CD4-positive, alpha-beta T cell treated with Interleukin-17A for 4 hours (primary cell): ENCODE measurements at regions not wholly inside any gene's neighbourhood (a gene's known extent, or its start where the extent isn't known, plus 50 kb on each side); places are given as distances from the start of the nearest gene placed in this dataset.
"Not testable (repeated sequence)": the region's sequence is repeated elsewhere in the genome, so short reads cannot be mapped to it uniquely, and the experiment has no call there.

ENCODE experiments used
- DNase-seq: peaks from one replicate; pipeline ENCODE4 v3.0.0-alpha.2; 2020; ENCODE audit warnings: mixed read lengths

DNA sequence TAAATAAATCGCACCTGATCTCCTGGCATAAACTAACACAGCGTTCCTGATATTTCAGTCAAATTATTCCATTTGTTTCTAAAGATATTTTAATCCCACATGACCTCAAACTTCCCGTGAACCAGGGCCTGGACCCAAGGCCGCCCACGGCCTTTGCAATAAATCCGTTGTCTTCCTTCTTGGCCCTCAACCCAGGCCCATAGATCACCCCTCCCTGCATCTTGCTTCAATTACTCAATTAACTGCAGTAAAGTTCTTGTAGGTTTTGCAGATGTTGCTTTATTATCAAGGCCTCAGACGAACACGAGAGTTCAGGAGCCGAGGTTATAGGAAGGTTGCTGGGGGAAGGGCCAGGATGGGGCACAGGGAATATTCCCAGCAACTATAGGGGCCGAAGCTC is 249.4 kb downstream of the RAB11FIP2 start:
- no peak for DNase-seq

DNA sequence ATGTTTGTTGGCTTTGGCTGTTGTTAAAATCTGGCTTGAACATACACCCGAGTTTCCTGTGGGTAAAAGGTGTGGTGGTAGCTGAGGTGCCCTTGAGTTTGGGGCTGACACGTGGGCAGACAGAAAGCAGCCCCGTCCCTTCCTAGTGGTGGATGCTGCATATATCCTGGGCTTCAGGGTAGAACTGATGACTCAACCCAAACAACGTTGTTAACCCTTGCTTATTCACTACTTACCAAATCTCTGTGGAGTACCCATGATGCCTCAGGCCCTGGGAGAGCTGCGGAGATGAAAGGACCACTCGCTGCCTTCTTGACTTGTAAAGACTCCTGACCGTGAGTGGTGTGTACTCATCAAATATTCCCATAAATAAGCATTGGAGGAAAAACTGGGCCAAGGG is 245.1 kb downstream of the RAB11FIP2 start:
- no peak for DNase-seq

DNA sequence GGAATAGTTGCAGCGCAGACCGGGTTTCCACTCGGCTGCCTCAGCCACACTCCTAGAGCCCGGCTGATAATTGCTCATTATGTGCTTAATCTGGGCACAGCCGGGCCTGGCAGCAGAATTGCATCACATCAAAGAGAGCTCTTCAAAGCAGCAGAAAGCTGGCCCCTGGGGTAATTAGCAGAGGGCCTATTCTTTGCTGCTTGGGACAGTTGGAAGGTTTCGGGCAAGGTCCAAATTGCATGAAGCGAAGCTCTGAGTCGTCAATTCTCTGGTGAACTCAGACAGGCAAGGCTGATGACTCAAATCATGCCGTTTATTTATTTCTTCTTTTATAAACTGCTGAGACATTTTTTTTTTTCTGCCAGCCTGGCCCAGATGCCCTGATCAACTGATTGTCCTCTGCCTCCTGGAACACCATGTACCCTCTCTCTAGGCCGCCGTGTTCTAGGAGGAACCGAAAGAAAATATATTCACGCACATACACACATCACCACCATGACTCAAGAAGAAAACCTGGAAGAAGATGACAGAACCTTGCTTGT is 242.2 kb downstream of the RAB11FIP2 start:
- no peak for DNase-seq

DNA sequence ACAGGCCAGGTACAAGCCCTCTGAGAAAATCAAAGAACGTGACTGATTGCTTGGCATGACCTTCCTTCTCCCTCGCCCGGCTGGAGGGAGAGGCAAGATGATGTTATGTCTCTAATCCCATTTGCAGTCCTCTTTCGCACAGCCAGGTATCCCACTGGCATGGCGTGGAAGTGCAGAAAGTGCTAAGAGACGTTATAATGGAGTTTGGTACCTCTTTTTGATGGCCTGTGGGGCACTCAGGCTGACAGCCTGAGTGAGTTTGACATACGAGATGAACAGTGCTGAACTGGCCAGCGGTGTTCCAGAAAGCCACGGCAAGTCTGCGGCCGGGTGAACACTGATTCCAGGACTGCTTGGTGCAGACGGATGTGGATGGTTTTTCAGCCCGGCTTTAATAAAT is 241.6 kb downstream of the RAB11FIP2 start:
- DNase-seq: no peak

DNA sequence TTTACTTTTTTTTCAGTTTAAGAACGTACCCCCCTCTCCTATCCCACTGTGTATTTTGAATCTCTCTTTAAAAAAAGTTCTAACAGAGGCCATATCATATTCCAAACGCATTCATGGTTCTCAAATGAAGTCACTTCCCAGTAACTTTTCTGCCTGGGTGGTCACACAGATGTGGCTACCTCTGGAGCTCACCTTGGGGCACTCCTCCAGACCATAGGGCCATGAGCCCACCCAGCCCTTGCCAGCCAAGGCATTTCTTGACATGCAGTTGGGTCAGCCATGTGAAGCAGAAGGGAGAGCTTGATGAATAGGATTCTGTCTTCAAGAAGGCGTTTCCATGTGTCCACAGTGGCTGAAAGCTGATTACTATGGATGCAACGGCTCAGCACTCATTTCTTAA is 239.3 kb downstream of the RAB11FIP2 start:
- no peak for DNase-seq

DNA sequence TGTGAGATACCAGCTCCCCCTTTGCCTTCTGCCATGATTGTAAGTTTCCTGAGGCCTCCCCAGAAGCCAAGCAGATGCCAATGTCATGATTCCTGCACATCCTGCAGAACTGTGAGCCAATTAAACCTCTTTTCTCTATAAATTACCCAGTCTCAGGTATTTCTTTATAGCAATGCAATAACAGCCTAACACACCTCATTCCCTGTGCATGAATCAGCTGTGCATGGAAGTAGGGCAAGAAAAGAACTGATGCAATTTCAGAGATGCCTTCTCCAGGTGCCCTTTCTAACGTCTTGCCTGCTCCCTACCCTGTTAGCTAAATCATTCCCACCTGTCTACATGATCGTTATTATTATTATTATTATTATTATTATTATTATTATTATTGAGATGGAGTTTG is 230.9 kb downstream of the RAB11FIP2 start:
- DNase-seq: not testable (repeated sequence)

DNA sequence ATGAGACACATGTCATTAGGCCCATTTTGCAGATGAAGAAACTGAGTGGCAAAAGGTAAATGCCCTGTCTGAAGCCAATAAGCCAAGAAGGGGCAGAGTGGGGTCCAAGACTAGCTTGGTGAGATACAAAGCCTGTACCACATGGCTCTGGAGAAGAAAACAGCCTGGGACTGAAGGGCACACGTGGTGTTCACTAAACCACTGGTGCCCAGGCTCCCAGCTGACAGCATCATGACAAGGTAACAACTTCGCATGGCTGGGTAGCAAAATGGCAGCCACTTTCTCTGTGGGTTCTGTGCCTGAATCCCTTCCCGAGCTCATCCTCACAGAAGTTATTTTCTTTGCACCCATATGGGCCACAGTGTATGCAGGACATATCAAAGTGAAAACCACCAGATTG is 229.6 kb downstream of the RAB11FIP2 start:
- no peak for DNase-seq

DNA sequence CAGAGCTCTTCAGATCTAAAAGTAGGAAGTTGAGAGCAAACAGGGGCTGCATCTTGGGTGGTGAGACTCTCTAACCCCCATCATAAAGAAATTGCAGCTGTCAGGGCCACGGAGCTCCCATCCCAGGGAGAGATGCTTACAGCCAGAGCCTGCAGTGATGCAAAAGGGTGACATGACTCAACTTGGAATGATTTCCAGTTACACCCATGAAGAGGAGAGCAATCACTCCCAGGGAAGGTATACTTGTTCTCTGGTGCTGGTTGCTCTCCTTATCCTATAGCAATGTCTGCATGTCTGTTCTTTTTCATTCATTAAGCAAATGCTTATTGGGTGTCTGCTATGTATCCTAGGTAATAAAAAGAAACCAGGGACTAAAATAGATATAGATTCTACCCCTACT is 228.0 kb downstream of the RAB11FIP2 start:
- no peak for DNase-seq

DNA sequence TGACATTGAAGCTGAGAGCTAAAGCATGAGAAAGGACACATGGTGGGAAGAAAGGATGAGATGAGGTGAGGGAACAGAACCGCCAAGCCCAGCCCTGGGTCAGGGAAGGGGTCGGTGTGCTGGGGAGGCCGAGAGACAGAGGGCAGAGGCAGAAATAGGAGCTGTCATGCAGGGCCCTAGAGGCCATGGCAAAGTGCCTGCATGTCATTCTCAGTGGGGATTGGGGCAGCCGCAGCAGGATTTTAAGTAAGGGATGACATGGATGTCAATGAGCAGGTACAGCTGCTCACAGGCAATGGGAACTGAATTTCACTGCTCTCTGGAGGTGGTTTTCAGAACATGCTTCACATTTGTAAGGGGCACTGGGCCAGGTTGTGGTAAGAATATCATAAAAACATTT is 227.4 kb downstream of the RAB11FIP2 start:
- DNase-seq: no peak

DNA sequence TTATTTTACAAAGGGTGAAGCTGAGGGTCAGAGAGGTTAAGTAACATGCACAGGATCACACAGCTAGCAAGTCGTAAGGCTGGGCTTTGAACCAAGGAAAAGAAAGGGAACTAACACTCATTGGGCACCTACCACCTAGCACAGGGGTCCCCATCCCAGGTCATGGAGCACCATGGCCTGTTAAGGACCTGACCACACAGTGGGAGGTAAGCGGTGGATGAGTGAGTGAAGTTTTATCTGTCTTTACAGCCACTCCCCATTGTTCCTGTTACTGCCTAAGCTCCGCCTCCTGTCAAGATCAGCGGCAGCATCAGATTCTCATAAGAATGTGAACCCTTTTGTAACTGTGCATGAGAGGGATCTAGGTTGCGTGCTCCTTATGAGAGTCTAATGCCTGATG is 222.8 kb downstream of the RAB11FIP2 start:
- no peak for DNase-seq

DNA sequence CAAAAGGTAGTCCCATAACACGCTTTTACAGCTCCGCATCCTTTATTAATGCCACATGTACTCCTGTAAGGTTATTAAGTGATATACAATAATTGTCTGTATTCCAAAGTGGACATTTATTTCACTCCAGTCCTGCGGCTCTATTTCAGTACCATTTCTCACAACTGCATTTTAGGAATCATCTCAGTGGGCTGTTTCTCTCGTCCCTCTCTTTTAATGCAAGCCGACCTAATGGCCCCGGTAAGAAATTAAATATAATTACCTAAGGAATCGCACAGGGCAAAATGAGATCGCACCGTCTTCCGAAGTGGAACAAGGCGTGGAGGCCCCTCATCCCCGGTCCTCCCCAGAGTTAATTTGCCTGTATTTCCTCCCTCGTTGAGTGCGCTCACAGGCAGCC is 216.5 kb downstream of the RAB11FIP2 start:
- no peak for DNase-seq

DNA sequence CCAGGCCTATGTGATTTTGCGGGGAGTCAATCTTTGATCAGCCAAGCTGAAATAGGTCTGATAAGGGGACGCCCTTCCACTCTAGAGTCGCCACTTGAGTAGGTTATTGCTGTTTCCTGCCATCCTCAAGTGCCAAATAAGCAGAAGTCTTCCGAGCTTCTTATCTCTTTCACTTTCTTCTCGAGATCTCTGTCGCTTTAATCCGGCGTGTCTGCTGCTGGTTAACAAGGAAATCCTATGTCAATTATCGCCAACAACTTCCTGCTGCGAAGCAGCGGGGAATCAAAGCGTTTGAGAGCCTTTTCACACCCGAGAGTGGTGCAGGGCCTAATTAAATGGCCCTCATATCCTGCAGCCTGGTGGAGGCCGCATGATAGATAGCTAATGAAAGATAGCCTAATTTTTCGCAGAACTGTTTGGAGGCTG is 215.9 kb downstream of the RAB11FIP2 start:
- peak; percentile 41 for DNase-seq

DNA sequence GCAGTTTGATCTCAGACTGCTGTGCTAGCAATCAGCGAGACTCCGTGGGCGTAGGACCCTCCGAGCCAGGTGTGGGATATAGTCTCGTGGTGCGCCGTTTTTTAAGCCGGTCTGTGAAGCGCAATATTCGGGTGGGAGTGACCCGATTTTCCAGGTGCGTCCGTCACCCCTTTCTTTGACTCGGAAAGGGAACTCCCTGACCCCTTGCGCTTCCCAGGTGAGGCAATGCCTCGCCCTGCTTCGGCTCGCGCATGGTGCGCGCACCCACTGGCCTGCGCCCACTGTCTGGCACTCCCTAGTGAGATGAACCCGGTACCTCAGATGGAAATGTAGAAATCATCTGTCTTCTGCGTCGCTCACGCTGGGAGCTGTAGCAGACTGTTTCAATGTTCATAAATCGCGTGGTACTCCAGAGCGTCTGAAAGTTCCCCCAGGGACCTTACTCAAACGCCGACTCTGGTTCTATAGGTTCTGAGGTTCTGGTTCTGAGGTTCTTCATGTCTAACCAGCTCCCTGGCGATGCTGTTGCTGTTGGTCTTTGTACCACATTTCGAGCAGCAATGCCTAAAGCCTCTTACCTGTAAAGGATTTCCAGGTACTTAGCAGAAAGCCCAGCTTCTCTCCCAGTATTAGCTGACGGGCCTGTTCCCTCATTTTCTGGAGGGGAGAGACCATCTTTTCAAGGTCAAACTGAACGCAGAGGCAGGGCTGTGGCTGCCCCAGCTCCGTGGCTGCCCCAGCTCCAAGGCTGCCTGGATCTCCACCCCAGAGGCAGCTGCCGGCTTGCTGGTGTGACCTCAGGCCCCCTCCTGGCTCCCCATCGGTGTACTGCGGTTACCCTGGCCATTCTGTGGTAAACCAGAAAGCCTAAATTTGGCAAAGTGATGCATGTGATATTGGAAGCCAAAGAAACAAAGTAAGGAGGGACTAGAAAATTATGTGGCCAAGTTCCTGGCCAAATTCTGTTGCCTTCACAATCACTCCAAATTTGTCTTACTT is 207.9 kb downstream of the RAB11FIP2 start:
- DNase-seq: not testable (repeated sequence)

DNA sequence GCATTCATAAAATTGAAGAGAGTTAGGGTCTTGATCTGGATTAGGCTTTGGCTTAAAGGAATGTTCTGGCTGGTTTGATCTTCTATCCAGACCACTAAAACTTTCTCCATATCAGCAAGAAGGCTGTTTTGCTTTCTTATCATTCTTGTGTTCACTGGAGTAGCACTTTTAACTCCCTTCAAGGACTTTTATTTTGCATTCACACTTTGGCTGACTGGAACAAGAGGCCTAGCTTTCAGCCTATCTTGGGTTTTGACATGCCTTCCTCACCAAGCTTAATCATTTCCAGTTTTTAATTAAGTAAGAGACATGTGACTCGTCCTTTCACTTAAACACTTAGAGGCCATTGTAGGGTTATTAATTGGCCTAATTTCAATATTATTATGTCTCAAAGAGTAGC is 190.3 kb downstream of the RAB11FIP2 start:
- DNase-seq: not testable (repeated sequence)

DNA sequence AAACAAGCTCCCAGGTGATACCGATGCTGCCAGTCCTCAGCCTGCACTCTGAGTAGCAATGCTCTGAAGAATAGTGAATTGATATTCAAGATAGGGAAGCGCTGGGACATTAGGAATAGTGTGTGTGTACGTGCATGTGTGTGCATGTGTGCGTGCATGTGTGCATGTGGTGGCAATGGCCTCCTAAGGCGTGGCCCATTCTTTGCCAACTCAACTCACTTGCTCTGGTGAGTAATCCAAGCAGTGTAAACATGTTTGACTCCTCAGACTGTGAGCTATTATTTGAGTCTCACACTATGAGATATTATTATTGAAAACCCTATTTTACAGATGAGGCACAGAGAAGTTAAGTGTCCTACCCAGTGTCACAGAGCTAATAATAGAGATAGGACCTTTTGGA is 186.6 kb downstream of the RAB11FIP2 start:
- no peak for DNase-seq

DNA sequence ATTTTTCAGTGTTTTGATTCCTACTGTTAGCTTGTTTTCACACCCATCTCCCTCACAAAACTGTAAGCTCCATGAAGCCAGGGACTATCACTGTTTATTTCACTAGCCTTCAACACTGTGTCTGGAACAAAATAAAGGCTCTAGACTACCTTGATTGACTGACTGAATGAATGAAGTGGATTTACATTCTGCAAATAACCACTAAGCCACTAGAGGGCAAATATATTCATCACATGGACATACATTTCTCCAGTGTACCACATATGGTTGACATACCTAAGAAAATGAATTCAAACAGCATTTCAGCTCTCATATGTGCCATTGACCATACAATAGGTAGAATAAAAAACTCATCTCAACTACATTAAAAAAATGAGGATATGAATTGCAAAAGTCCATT is 185.9 kb downstream of the RAB11FIP2 start:
- no peak for DNase-seq

DNA sequence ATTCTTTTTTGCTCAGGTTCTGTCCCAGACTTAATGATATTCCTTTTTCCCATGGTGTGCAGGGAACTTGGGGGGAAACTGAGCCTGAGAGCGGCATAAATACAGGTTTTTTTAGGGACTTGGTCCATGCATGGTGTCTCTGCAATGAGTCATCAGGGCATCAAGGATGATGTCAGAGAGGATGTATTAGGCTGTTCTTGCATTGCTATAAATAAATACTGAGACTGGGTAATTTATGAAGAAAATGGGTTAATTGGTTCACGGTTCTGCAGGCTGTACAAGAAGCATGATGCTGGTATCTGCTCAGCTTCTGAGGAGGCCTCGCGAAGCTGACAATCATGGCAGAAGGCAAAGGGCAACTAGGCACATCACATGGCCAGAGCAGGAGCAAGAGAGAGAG is 185.4 kb downstream of the RAB11FIP2 start:
- no peak for DNase-seq

DNA sequence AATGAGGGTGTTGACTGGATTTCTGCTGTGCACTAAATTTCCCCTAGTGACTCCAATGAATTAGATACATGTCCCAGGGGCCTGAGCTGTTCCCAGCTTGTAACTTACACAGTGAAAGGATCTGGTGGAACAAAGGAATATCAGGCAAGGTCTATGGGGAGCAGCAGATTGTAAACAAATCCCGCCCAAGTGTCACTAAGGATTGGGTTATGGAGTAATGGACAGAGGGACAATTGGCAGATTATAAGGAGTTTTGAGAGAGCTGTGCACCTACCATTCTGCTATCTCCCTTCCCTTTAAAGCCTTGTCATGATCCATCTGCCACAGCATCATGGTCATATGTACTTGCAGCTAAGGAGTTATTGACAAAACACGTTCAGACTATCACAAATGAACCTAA is 183.0 kb downstream of the RAB11FIP2 start:
- DNase-seq: no peak

DNA sequence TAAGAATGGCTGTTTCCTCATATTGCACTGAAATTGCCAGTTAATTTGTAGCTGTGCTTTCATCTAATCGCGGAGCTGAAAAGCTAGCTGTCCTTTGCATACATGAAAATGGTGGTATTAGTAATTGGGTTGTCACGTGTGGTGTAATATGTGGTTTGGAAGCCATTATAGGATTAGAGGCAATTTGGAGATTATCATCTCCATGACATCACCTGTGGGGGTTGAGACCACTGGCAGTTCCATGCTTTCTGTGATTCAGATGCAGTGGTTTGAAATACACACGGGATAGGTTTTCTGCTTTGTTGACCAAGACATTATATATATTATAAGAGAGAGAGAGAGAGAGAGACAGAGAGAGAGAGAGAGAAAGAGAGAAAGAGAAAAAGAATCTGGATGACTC is 180.8 kb downstream of the RAB11FIP2 start:
- no peak for DNase-seq

DNA sequence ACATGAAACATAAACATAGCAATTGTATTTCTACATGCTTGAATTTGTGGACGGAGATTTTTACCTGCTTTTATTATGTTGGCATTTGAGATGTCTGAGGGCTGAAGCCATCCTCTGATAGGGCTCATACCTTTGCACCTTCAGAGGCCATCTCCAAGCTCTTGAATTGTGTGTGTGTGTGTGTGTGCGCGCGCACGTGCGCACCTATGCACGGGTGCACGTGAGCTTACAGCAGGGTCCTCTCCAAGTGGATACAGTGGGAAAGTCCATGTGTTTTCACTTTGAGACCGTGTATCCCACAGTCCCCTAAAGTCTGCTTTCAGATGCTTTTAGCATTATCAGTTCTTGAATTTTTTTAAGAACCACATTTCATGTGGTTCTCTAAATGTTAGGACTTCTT is 178.6 kb downstream of the RAB11FIP2 start:
- DNase-seq: no peak

DNA sequence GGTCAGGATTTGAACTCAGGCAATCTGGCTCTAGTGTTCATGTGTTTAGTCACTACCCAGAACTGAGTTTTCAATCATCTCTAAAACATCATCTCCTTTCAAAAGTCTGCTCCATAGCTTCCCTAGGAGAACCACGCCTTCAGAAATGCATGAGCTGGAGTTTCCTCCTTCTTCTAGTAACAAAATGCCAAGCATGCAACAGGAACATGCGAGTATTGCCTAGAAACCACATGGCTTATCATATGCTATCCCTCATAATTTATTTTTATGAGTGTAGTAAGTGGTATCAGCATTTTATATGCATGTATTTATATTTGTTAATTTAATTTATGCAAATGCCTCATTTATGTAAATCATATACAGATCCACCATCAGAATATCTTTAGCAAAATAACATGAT is 170.9 kb downstream of the RAB11FIP2 start:
- DNase-seq: no peak

DNA sequence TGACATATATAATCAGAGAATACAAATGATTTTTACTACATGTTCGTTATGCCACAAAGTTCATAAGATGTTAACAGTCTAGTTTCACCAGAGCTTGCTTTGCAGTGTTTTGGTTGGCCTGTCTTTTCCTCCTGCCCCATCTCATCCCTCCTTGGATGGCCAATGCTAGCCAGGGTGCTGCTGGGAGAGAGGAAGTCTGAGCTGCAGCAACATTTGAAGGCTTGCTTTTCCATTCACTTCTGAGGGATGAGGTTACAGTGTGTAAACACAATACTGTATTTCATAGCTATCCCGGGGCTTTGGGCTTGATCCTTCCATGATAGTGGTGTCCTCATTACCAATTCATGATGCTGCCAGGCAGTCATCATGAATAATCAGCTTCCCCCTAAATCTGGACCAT is 170.5 kb downstream of the RAB11FIP2 start:
- no peak for DNase-seq

DNA sequence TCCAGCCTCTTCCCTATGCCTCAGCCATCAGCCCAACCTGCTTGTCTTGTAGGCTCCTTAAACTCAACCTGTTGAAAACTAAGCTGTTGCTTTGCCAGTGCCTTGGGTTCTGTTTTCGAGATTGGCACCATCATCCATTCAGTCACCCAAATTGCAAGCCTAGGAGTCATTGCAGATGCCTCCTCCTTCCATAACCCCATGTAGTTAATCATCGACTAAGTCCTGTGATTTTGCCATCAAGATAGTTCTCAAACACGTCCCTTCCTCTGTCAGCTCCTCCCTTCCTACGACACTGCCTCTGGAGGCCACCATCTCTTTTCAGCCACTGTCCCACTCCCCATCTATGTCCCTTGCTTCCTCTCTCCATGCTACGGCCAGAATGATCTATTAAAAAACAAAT is 168.1 kb downstream of the RAB11FIP2 start:
- no peak for DNase-seq

DNA sequence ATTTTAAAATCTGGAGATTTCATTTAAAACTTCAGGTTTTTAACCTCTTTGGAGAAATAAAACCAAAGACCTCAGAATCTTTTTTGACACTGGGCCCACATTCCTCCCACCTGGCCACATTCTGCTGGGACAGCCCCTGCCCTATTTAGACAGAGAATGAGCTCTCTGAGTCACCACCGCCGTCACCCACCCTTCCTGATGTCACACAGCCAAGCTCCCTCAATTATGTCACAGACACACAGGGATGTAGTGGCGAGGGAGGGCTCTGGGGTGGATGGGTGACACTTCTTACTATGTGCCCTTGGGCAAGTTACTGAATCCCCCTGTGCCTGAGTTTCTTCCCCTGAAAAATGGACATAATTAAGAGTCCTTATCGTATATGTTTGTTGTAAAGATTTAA is 162.6 kb downstream of the RAB11FIP2 start:
- DNase-seq: no peak

DNA sequence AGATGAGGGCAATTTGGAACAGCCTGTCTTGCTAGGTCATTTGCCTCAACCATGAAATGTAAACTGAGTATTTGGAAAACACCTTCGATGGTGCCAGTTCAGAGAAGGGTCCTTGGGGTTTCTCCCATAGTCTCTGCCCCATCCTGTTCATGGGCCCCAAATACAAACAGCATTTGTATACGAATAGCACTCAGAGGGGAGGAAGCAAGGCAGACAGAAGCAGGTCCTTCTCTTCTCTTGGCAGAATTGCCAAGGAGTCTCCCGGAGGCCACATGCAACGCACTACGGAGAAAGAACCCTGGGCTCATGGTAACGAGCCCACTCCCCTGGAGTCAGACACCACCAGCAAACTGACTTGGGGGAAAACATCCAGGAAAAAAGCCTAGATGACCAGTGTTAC is 162.1 kb downstream of the RAB11FIP2 start:
- no peak for DNase-seq
